ENCODE measurements at regions not wholly inside any gene's neighbourhood (a gene's known extent, or its start where the extent isn't known, plus 50 kb on each side); places are given as distances from the start of the nearest gene placed in this dataset.

DNA sequence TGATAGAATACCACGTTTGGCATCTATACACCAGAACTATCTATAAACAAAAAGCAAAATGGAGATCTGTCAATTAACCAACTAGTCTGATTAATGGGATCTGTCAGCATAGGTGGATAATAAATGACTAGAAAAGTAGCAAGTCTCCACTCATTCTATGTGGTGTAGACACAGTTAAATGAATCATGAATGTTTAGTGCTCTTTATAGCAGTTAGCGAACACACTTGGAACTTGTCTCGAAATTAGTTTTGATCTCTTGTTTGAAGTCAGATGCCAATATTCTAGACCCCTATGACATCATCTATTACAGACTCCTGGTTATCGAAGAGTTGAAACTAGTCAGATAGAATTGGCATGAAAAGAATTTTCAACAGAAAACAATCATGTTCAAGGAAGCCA is 259.7 kb downstream of the AHR start:
- Histone ChIP-seq H3K9me3 (ENCODE audit: insufficient read depth, low read depth) (peaks cover 7% of the 10 kb centered on the region; the same call in 1 of the 2 replicates), H3F3A (ENCODE audit: insufficient read depth, low read depth) (peaks cover 9% of the 10 kb centered on the region; the same call in 1 of the 2 replicates), H3K79me2 (ENCODE audit: low read depth) (no peaks in the 10 kb centered on the region), H3K4me2 (peak overlapping the region; percentile 28; the same call in 1 of the 2 replicates), H3K27me3 (ENCODE audit: insufficient read depth, low read depth) (no peaks in the 10 kb centered on the region), H3K27ac (0 out of 2 replicates have a peak overlapping the region, but pooled peaks have one; percentile 6), H3K9me2 (ENCODE audit: insufficient read depth) (no peaks in the 10 kb centered on the region), H2AFZ (no peak overlapping the region), H3K4me3 (no peak overlapping the region), H3K36me3 (ENCODE audit: low read depth) (no peaks in the 10 kb centered on the region), H3K4me1 (replicated peaks; ENCODE audit: insufficient read depth) (peaks cover 38% of the 10 kb centered on the region), H4K20me1 (ENCODE audit: insufficient read depth) (no peaks in the 10 kb centered on the region)
- intact Hi-C loops (cut with micrococcal nuclease; ENCODE audit: unreplicated experiment): no loop called here
- TF ChIP-seq, protein P1, sequence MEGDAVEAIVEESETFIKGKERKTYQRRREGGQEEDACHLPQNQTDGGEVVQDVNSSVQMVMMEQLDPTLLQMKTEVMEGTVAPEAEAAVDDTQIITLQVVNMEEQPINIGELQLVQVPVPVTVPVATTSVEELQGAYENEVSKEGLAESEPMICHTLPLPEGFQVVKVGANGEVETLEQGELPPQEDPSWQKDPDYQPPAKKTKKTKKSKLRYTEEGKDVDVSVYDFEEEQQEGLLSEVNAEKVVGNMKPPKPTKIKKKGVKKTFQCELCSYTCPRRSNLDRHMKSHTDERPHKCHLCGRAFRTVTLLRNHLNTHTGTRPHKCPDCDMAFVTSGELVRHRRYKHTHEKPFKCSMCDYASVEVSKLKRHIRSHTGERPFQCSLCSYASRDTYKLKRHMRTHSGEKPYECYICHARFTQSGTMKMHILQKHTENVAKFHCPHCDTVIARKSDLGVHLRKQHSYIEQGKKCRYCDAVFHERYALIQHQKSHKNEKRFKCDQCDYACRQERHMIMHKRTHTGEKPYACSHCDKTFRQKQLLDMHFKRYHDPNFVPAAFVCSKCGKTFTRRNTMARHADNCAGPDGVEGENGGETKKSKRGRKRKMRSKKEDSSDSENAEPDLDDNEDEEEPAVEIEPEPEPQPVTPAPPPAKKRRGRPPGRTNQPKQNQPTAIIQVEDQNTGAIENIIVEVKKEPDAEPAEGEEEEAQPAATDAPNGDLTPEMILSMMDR (conservative IDR thresholded peaks at IDR 0.05): no peak
- no peak for TF ChIP-seq EZH2 (IDR thresholded peaks at IDR 0.05; ENCODE audit: low read depth)
- CTCF ChIA-PET: no interaction called here
- POLR2A ChIA-PET (ENCODE audit: unreplicated experiment): interaction anchor here (0.6 kb wide), 2 partner anchors 14 to 909 kb away, joined by 3 to 4 read pairs; no protein-coding TSS in a partner anchor
- no peak for DNase-seq
- no TSS peak for BruUV-seq (replicated peaks)

DNA sequence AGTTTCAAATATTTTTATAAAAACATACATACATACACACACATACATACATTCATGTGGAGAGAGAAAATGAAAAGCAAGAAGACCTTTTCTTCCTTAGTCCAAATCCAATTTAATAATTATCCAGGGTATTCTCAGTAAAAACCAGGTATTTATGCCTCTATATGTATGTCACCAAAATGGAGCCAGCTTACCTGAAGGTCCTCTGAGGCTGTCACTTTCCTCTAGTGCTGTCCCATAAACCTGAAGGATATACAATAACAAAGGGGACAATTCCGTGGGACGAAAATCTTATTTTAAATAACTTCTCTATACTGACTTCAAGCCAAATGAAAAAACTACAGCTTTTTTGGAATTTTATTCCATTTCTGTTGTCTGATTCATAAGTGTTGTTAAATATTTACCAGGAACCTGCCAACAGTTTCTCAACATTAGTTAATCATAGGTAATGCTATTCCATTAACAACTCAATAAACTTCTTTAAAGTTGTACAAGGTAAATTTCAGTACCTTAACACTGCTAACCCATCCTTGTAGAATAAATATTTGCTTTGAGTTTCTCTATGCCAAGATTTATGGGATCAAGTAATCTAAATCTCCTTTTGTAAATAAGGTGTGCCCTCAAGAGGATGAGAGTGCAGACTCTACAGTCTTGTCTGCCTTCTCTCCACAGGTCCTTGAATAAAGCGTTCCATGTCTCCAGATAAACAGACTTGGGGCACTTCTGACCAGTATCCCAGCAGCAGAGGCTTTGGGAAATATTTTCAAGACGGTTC is 260.3 kb downstream of the AHR start:
- no TSS peak for BruUV-seq (replicated peaks)
- Histone ChIP-seq H3K9me3 (ENCODE audit: insufficient read depth, low read depth) (peaks cover 12% of the 10 kb centered on the region; the same call in 1 of the 2 replicates), H3K4me2 (peak overlapping the region; percentile 28)

DNA sequence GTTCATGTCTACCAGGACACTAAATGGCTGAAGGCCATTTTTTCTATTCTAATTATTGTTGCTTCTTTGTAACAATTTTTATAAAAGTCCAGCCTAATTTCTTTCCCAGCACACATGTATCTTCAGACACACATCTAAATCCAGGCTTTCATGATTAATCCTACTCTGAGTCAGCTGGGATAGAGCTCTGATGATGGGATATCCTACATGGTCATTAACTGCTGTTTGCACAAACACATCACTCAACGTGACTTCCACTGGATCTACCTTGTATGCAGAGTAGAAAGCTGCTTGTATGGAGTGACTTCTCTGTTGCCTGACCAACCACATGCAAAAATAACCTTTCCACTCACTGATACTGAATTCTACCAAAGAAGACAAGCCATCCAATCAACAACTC is 260.9 kb downstream of the AHR start:
- Histone ChIP-seq H3K4me1 (replicated peaks; ENCODE audit: insufficient read depth) (peaks cover 38% of the 10 kb centered on the region), H3K36me3 (ENCODE audit: low read depth) (no peaks in the 10 kb centered on the region), H3F3A (ENCODE audit: insufficient read depth, low read depth) (peaks cover 9% of the 10 kb centered on the region; the same call in 1 of the 2 replicates), H3K9me2 (ENCODE audit: insufficient read depth) (no peaks in the 10 kb centered on the region), H3K27me3 (ENCODE audit: insufficient read depth, low read depth) (no peaks in the 10 kb centered on the region), H3K4me3 (no peak overlapping the region), H3K27ac (peak overlapping the region; percentile 15; the same call in 1 of the 2 replicates), H3K9me3 (ENCODE audit: insufficient read depth, low read depth) (peaks cover 12% of the 10 kb centered on the region; the same call in 1 of the 2 replicates), H3K79me2 (ENCODE audit: low read depth) (no peaks in the 10 kb centered on the region), H2AFZ (0 out of 2 replicates have a peak overlapping the region, but pooled peaks have one; percentile 4), H4K20me1 (ENCODE audit: insufficient read depth) (no peaks in the 10 kb centered on the region), H3K4me2 (peak overlapping the region; percentile 17)
- intact Hi-C loops (cut with micrococcal nuclease; ENCODE audit: unreplicated experiment): no loop called here
- DNase-seq: peak in 1 of 2 experiments; percentile 47
- POLR2A ChIA-PET (ENCODE audit: unreplicated experiment): no interaction called here
- BruUV-seq (replicated peaks): no TSS peak
- TF ChIP-seq EZH2 (IDR thresholded peaks at IDR 0.05; ENCODE audit: low read depth): no peak
- TF ChIP-seq, protein P1 (conservative IDR thresholded peaks at IDR 0.05): no peak
- CTCF ChIA-PET: no interaction called here

More for the DNA sequence above, 260.3 kb downstream of the AHR start:
- intact Hi-C loops (cut with micrococcal nuclease; ENCODE audit: unreplicated experiment): no loop called here
- peak in 1 of 2 experiments; percentile 97 for DNase-seq
- Histone ChIP-seq H3K4me1 (replicated peaks; ENCODE audit: insufficient read depth) (peaks cover 38% of the 10 kb centered on the region), H3K27ac (peak overlapping the region; percentile 15; the same call in 1 of the 2 replicates), H3K79me2 (ENCODE audit: low read depth) (no peaks in the 10 kb centered on the region), H2AFZ (0 out of 2 replicates have a peak overlapping the region, but pooled peaks have one; percentile 4), H3F3A (ENCODE audit: insufficient read depth, low read depth) (peaks cover 9% of the 10 kb centered on the region; the same call in 1 of the 2 replicates), H3K27me3 (ENCODE audit: insufficient read depth, low read depth) (no peaks in the 10 kb centered on the region), H4K20me1 (ENCODE audit: insufficient read depth) (no peaks in the 10 kb centered on the region), H3K9me2 (ENCODE audit: insufficient read depth) (no peaks in the 10 kb centered on the region), H3K36me3 (ENCODE audit: low read depth) (no peaks in the 10 kb centered on the region), H3K4me3 (no peak overlapping the region)
- CTCF ChIA-PET: no interaction called here
- no peak for TF ChIP-seq EZH2 (IDR thresholded peaks at IDR 0.05; ENCODE audit: low read depth)
- TF ChIP-seq, protein P1 (conservative IDR thresholded peaks at IDR 0.05): no peak; the same call in 1 of the 2 replicates
- POLR2A ChIA-PET (ENCODE audit: unreplicated experiment): interaction anchor here (0.6 kb wide), 2 partner anchors 15 to 910 kb away, joined by 3 to 4 read pairs; no protein-coding TSS in a partner anchor

All from PC-9 (cell line).